SK-N-SH (cell line): ENCODE measurements at regions not wholly inside any gene's neighbourhood (a gene's known extent, or its start where the extent isn't known, plus 50 kb on each side); places are given as distances from the start of the nearest gene placed in this dataset.

ENCODE experiments used
- CHD2 ChIP-seq: fragments of 150-350 bp; IDR thresholded peaks from 2 replicates; pipeline ENCODE4 v1.6.1; 2018; ENCODE audit warnings: low read length; ENCODE audit not compliant: partially characterized antibody
- CTCF ChIP-seq: fragments of 200-600 bp; sonication (generic); IDR thresholded peaks from 2 replicates; pipeline ENCODE4 v1.6.1; 2017; ENCODE audit warnings: antibody characterized with exemption, mild to moderate bottlenecking, moderate library complexity
- EP300 ChIP-seq, 2 experiments: IDR thresholded peaks; 2 replicates each; pipeline versions ENCODE4 v1.4.0 to v1.6.1; 2012; ENCODE audit warnings: borderline replicate concordance in 1 of 2, low read depth in 1 of 2, low read length in 1 of 2
- GABPA ChIP-seq: IDR thresholded peaks from 2 replicates; pipeline ENCODE4 v1.4.0; 2012; ENCODE audit warnings: low read depth, mild to moderate bottlenecking
- JUND ChIP-seq: IDR thresholded peaks from 2 replicates; pipeline ENCODE4 v1.4.0; 2012
- MAX ChIP-seq: IDR thresholded peaks from 2 replicates; pipeline ENCODE4 v1.4.0; 2012; ENCODE audit warnings: low read depth
- NRF1 ChIP-seq: IDR thresholded peaks from 2 replicates; pipeline ENCODE4 v1.6.1; 2012; ENCODE audit warnings: low read depth, mild to moderate bottlenecking, low read length
- PBX3 ChIP-seq: IDR thresholded peaks from 2 replicates; pipeline ENCODE4; 2012
- POLR2AphosphoS5 ChIP-seq: IDR thresholded peaks from 2 replicates; pipeline ENCODE4 v1.6.1; 2012; ENCODE audit warnings: low read depth, low read length
- RCOR1 ChIP-seq: fragments of 150-350 bp; IDR thresholded peaks from 2 replicates; pipeline ENCODE4 v1.6.1; 2017; ENCODE audit warnings: antibody characterized with exemption, low read length
- SMC3 ChIP-seq: IDR thresholded peaks from 2 replicates; pipeline ENCODE4 v1.6.1; 2012; ENCODE audit warnings: low read depth, low read length, improper control_type of control experiment
- ZBTB33 ChIP-seq: IDR thresholded peaks from 2 replicates; pipeline ENCODE4 v1.4.0; 2012; ENCODE audit warnings: low read depth, borderline replicate concordance

- TF ChIP-seq EP300 (IDR thresholded peaks at IDR 0.05; ENCODE audit: borderline replicate concordance in 1 of 2, low read depth in 1 of 2, low read length in 1 of 2) (no peak), CTCF (no peak), CHD2 (no peak), PBX3 (no peak), POLR2AphosphoS5 (no peak), NRF1 (no peak), JUND (no peak), GABPA (no peak), ZBTB33 (no peak), MAX (no peak), SMC3 (no peak), RCOR1 (no peak)
Observed at GRCh38 chrX:109261279-109261678, 220.6 kb downstream of the GUCY2F start.
